Bronchial epithelial cell (primary cell): ENCODE measurements at regions not wholly inside any gene's neighbourhood (a gene's known extent, or its start where the extent isn't known, plus 50 kb on each side); places are given as distances from the start of the nearest gene placed in this dataset.

ENCODE experiments used
- DNase-seq: peaks from one replicate; pipeline ENCODE4 v3.0.0-alpha.2; 2010; ENCODE audit warnings: low read depth
- FAIRE-seq: peaks from 2 replicates; lab custom pipeline; 2011; peaks lifted over from hg19 to GRCh38; lab: Jason Lieb, UNC
- H3K27me3 ChIP-seq: 2 replicates; pipeline ENCODE4 v1.5.1; 2011; ENCODE audit warnings: low read length; ENCODE audit not compliant: control insufficient read depth, insufficient read depth
- H3K36me3 ChIP-seq: 2 replicates; pipeline ENCODE4 v1.5.1; 2011; ENCODE audit warnings: low read length; ENCODE audit not compliant: control insufficient read depth, insufficient read depth
- H3K4me3 ChIP-seq: 2 replicates; pipeline ENCODE4 v1.5.1; 2011; ENCODE audit warnings: mild to moderate bottlenecking, low read depth, low read length, control low read depth
- TF ChIP-seq, protein P1 (sequence below): IDR thresholded peaks from 2 replicates; pipeline ENCODE4 v1.5.1; 2011; ENCODE audit warnings: mild to moderate bottlenecking, moderate library complexity, low read length, control low read depth, inconsistent platforms; ENCODE audit not compliant: insufficient read depth, severe bottlenecking

DNA sequence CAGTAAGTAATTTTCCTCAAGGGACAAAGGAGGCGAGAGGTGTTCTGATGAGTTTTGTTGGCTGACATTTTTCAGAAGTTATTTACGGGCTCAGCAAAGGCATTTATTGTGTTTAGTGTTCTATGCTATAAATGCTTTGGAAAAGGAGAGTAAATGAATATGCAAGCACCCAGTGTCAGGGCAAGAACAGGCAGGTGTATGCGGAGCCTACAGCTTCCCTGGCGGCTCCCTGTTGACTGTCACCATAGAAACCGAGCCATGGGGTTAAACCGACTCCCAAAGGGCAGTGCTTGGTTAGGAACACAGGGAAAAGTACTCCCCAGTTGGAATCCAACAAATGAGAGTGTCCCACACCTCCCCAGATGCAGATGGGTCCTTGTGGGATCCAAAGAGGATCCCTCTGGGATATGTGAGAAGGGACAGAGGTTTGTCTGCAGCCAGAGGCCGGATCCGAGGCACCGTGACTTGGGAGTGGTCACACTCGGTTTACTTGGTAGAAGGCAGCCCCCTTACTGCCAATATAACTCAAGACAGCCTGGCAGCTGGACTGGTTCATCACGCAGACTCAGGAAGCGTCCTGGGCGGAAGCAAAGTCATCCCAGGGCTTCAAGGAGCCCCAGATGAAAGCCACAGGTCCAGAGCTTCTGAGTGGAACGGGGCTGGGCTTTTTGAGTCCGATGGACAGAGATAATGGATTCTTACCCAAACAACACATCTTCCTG lies 329.7 kb downstream of the CTTN start:
- TF ChIP-seq, protein P1, sequence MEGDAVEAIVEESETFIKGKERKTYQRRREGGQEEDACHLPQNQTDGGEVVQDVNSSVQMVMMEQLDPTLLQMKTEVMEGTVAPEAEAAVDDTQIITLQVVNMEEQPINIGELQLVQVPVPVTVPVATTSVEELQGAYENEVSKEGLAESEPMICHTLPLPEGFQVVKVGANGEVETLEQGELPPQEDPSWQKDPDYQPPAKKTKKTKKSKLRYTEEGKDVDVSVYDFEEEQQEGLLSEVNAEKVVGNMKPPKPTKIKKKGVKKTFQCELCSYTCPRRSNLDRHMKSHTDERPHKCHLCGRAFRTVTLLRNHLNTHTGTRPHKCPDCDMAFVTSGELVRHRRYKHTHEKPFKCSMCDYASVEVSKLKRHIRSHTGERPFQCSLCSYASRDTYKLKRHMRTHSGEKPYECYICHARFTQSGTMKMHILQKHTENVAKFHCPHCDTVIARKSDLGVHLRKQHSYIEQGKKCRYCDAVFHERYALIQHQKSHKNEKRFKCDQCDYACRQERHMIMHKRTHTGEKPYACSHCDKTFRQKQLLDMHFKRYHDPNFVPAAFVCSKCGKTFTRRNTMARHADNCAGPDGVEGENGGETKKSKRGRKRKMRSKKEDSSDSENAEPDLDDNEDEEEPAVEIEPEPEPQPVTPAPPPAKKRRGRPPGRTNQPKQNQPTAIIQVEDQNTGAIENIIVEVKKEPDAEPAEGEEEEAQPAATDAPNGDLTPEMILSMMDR, result no peak
- Histone ChIP-seq H3K4me3 (no peak overlapping the region), H3K27me3 (no peaks in the 10 kb centered on the region), H3K36me3 (no peaks in the 10 kb centered on the region)
- no peak for FAIRE-seq
- DNase-seq, result peak; percentile 12

- FAIRE-seq, result no peak
- H3K36me3 ChIP-seq, result no peaks in the 10 kb centered on the region
Measured at GRCh38 chr11:70729949-70730348, 331.6 kb downstream of the CTTN start.

GRCh38 chr11:70730411-70730810 lies 332.1 kb downstream of the CTTN start:
- H3K36me3 ChIP-seq, result no peaks in the 10 kb centered on the region

More at GRCh38 chr11:70729949-70730348, 331.6 kb downstream of the CTTN start:
- TF ChIP-seq, protein P1, result no peak
- H3K27me3 ChIP-seq, result no peaks in the 10 kb centered on the region
- H3K4me3 ChIP-seq, result no peak overlapping the region
- no peak for DNase-seq

GRCh38 chr11:70731271-70732022 lies 333.1 kb downstream of the CTTN start:
- TF ChIP-seq, protein P1, result no peak
- H3K36me3 ChIP-seq, result no peaks in the 10 kb centered on the region
- FAIRE-seq, result no peak
- H3K4me3 ChIP-seq, result no peak overlapping the region
- DNase-seq, result no peak
- no peaks in the 10 kb centered on the region for H3K27me3 ChIP-seq

More at GRCh38 chr11:70730411-70730810, 332.1 kb downstream of the CTTN start:
- FAIRE-seq (no peak), DNase-seq (no peak)
- Histone ChIP-seq H3K27me3 (no peaks in the 10 kb centered on the region), H3K4me3 (no peak overlapping the region)
- TF ChIP-seq, protein P1, result no peak

DNA sequence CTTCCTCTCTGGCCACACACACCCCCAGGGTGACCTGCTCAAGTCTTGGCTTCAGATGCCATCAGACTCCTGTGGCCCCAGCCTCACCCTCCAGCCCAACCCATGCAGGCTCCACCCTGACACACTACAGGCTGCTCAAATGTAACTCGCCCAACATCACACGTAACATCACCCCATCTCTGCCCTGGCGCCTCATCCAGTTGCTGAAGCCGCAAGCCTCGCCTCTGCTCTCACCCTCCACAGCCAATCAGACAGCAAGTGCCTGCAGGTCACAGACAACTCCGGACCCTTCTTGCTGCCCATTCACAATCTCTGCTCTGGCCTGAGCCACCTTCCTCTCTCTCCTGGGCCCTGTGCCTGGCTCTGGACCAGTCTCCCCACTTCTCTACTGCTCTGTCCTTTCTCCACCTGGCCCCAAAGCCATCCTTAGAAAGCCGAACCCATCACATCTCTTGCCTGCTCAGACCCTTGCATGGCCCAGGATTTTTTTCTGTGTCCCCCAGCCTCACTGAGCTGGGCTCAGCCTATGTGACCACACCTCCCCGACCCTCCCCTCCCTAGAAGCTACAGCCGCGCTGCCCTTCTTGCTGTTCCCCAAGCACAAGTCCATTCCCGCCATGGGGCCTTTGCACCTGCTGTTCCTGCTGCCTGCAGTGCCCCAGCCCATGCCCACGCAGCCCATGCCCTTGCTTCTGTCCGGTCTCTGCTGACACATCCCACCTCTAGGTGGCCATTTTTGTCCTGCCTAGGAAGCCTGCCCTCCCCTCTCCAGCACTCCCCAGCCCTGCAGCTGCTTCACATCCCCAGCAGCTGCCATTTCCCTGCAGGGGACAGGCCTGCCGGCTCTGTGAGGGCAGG lies 333.9 kb downstream of the CTTN start:
- DNase-seq (no peak), FAIRE-seq (no peak)
- TF ChIP-seq, protein P1, result no peak
- H3K4me3 ChIP-seq, result no peak overlapping the region
- no peaks in the 10 kb centered on the region for H3K36me3 ChIP-seq
- H3K27me3 ChIP-seq, result no peaks in the 10 kb centered on the region
